GM12878 (cell line): ENCODE measurements at regions not wholly inside any gene's neighbourhood (a gene's known extent, or its start where the extent isn't known, plus 50 kb on each side); places are given as distances from the start of the nearest gene placed in this dataset.

Source experiments
- ATAC-seq: fragments of 200-7000 bp; cut with Tn5 transposase; 3 replicates; pipeline ENCODE4 v1.9.1; 2020; ENCODE audit warnings: mild to moderate bottlenecking, moderate library complexity
- BruUV-seq: library from RNA; stranded (reverse); fragments of 400-500 nt; replicated peaks from 2 replicates; lab custom pipeline; 2021; lab: Mats Ljungman, UMichigan
- CTCF ChIA-PET: fragments of 300-600 bp; sonication (Branson Sonifier 250); formaldehyde crosslinking; extraction: SDS; loops from one replicate; lab custom pipeline; 2021; ENCODE audit warnings: inconsistent platforms; lab: Yijun Ruan, JAX
- POLR2A ChIA-PET: fragments of 350-600 bp; formaldehyde crosslinking; extraction: SDS; loops from one replicate; lab custom pipeline; 2021; ENCODE audit warnings: inconsistent platforms; lab: Charles Lee
- RAD21 ChIA-PET: fragments of 300-600 bp; sonication (Branson Sonifier 250); formaldehyde crosslinking; loops from one replicate; lab custom pipeline; 2023; ENCODE audit warnings: antibody characterized with exemption; ENCODE audit not compliant: unreplicated experiment; lab: Charles Lee
- SMC1A ChIA-PET: fragments of 300-600 bp; sonication (Branson Sonifier 250); formaldehyde crosslinking; loops from one replicate; lab custom pipeline; 2023; ENCODE audit not compliant: unreplicated experiment, uncharacterized antibody; lab: Charles Lee
- DNase-seq: peaks from one replicate; pipeline ENCODE4 v3.0.0-alpha.2; 2011; ENCODE audit warnings: low read depth, low spot score
- FAIRE-seq: peaks from 3 replicates; lab custom pipeline; 2011; peaks lifted over from hg19 to GRCh38; lab: Jason Lieb, UNC
- H2AFZ ChIP-seq: 2 replicates; pipeline ENCODE4 v1.6.0; 2011; ENCODE audit warnings: low read depth, low read length, control low read depth; ENCODE audit not compliant: control insufficient read depth
- H3K27ac ChIP-seq: 2 replicates; pipeline ENCODE4 v1.5.1; 2011; ENCODE audit warnings: control low read depth; ENCODE audit not compliant: control insufficient read depth, insufficient read depth
- H3K27me3 ChIP-seq, 2 experiments: replicated peaks in 1 of 2; 2 replicates each; pipeline versions ENCODE4 v1.6.0 to v1.6.1; 2011; ENCODE audit warnings: low read length in 1 of 2; ENCODE audit not compliant: control insufficient read depth in 2 of 2, insufficient read depth in 2 of 2
- H3K36me3 ChIP-seq, 2 experiments: 2 replicates each; pipeline ENCODE4 v1.5.1; 2011; ENCODE audit warnings: low read length in 1 of 2; ENCODE audit not compliant: control insufficient read depth in 2 of 2, insufficient read depth in 2 of 2
- H3K4me1 ChIP-seq: 2 replicates; pipeline ENCODE4 v1.6.1; 2011; ENCODE audit warnings: mild to moderate bottlenecking, low read length, moderate library complexity, mixed read lengths; ENCODE audit not compliant: control insufficient read depth, insufficient read depth
- H3K4me2 ChIP-seq: 2 replicates; pipeline ENCODE4 v1.6.0; 2011; ENCODE audit warnings: control low read depth; ENCODE audit not compliant: control insufficient read depth, insufficient read depth
- H3K4me3 ChIP-seq: fragments of 200-600 bp; sonication (generic); 2 replicates; pipeline ENCODE4 v1.5.1; 2016
- H3K79me2 ChIP-seq: 2 replicates; pipeline ENCODE4 v1.6.0; 2011; ENCODE audit warnings: low read length; ENCODE audit not compliant: control insufficient read depth, insufficient read depth
- H3K9ac ChIP-seq: 2 replicates; pipeline ENCODE4 v1.8.0; 2011; ENCODE audit warnings: low read length, control low read depth, mixed read lengths; ENCODE audit not compliant: control insufficient read depth, insufficient read depth
- H3K9me3 ChIP-seq: replicated peaks from 3 replicates; pipeline ENCODE4 v1.5.1; 2011; ENCODE audit warnings: mild to moderate bottlenecking, low read length; ENCODE audit not compliant: control insufficient read depth, insufficient read depth
- H4K20me1 ChIP-seq: 2 replicates; pipeline ENCODE4 v1.6.0; 2011; ENCODE audit not compliant: control insufficient read depth, insufficient read depth
- IKZF2 ChIP-seq, 2 experiments: fragments of 450-650 bp; IDR thresholded peaks; 2 replicates each; pipeline ENCODE4 v1.6.1; 2017; ENCODE audit warnings: mild to moderate bottlenecking in 2 of 2, moderate library complexity in 2 of 2
- REST ChIP-seq: IDR thresholded peaks from 2 replicates; pipeline ENCODE4 v1.6.1; 2012; ENCODE audit warnings: mild to moderate bottlenecking, low read depth, low read length
- RUNX3 ChIP-seq: IDR thresholded peaks from 2 replicates; pipeline ENCODE4 v1.6.1; 2012; ENCODE audit warnings: low read length, inconsistent platforms
- SPI1 ChIP-seq: IDR thresholded peaks from 2 replicates; pipeline ENCODE4 v1.6.1; 2011; ENCODE audit warnings: low read depth, mild to moderate bottlenecking, low read length, moderate library complexity, borderline replicate concordance; ENCODE audit not compliant: insufficient read depth
- WGBS: methylation state at CpG from one replicate; pipeline ENCODE4 v1.1.6; 2016; ENCODE audit warnings: low lambda C conversion rate; ENCODE audit not compliant: insufficient replicate concordance, insufficient coverage; ENCODE audit errors: missing lambda C conversion rate; 5-methylcytosine and 5-hydroxymethylcytosine counted together
- in situ Hi-C: fragments of 300-500 bp; cut with MboI; formaldehyde crosslinking; loops from 9 replicates; pipeline ENCODE4 v1.14.3; 2018; ENCODE audit warnings: mixed read lengths
- intact Hi-C: fragments of 100-400 bp; cut with micrococcal nuclease; formaldehyde crosslinking; loops from one replicate; pipeline ENCODE4 v1.14.2; 2022; ENCODE audit not compliant: unreplicated experiment

GRCh38 chr1:221873673-221874072 is 131.8 kb upstream of the DUSP10 start:
- H3K4me2 ChIP-seq, result no peak overlapping the region
- no peaks in the 10 kb centered on the region for H3K36me3 ChIP-seq
- FAIRE-seq (no peak), DNase-seq (no peak), ATAC-seq (peak; percentile 41)
- ChIA-PET SMC1A (interaction anchor here (1.2 to 2.5 kb wide), 4 partner anchors 11 to 136 kb away, joined by 3 to 10 read pairs (median 4); no protein-coding TSS in a partner anchor), POLR2A (no interaction called here), CTCF (no interaction called here), RAD21 (no interaction called here)
- in situ Hi-C loops, result no loop called here
- H3K27ac ChIP-seq, result no peak overlapping the region
- no peak overlapping the region for H3K4me3 ChIP-seq
- peaks cover 18% of the 10 kb centered on the region for H3K4me1 ChIP-seq
- TF ChIP-seq SPI1 (peak; percentile 37; the same call in 1 of the 2 replicates), RUNX3 (0 out of 2 replicates have a peak, but pooled peaks have one; percentile 7), REST (no peak), IKZF2 (IDR thresholded peaks at IDR 0.05) (peak in 1 of 2 experiments; percentile 33; a peak in 2 of 4 replicates)
- H3K9ac ChIP-seq, result no peak overlapping the region
- no peaks in the 10 kb centered on the region for H3K79me2 ChIP-seq
- no peaks in the 10 kb centered on the region for H3K27me3 ChIP-seq
- no peaks in the 10 kb centered on the region for H4K20me1 ChIP-seq
- H2AFZ ChIP-seq, result no peak overlapping the region
- no peaks in the 10 kb centered on the region for H3K9me3 ChIP-seq
- no TSS peak for BruUV-seq
- intact Hi-C loops, result no loop called here
- 29% methylated on average over 2 of the region's 2 CpGs for WGBS
